HepG2 (cell line): ENCODE measurements at regions not wholly inside any gene's neighbourhood (a gene's known extent, or its start where the extent isn't known, plus 50 kb on each side); places are given as distances from the start of the nearest gene placed in this dataset.

Experiments used
- ATAC-seq: fragments of 200-7000 bp; cut with Tn5 transposase; 3 replicates; pipeline ENCODE4 v1.9.1; 2020; ENCODE audit warnings: mild to moderate bottlenecking, moderate library complexity
- BruUV-seq: library from RNA; stranded (reverse); fragments of 400-500 nt; replicated peaks from 2 replicates; lab custom pipeline; 2021; lab: Mats Ljungman, UMichigan
- CTCF ChIA-PET: fragments of 300-600 bp; formaldehyde crosslinking; extraction: SDS; loops from one replicate; lab custom pipeline; 2021; ENCODE audit warnings: low total read pairs, inconsistent platforms, low intra/inter-chr PET ratio; lab: Yijun Ruan, JAX
- POLR2A ChIA-PET: fragments of 350-600 bp; sonication (Branson Sonifier 250); formaldehyde crosslinking; loops from one replicate; lab custom pipeline; 2020; ENCODE audit warnings: antibody characterized with exemption, inconsistent platforms; lab: Yijun Ruan, JAX
- DNase-seq: peaks from one replicate; pipeline ENCODE4 v3.0.0-alpha.2; 2015; ENCODE audit warnings: low spot score
- FAIRE-seq: peaks from 3 replicates; lab custom pipeline; 2011; peaks lifted over from hg19 to GRCh38; lab: Jason Lieb, UNC
- H2AFZ ChIP-seq: one replicate; pipeline ENCODE4 v1.6.1; 2011; ENCODE audit warnings: low read length, inconsistent platforms
- H3K27ac ChIP-seq: fragments of 300-600 bp; 3 replicates; pipeline ENCODE4 v1.8.0; 2011; ENCODE audit warnings: mixed run types, mild to moderate bottlenecking, mixed read lengths, low read length, inconsistent platforms; ENCODE audit not compliant: insufficient read depth; ENCODE audit errors: extremely low read length
- H3K27me3 ChIP-seq, 2 experiments: fragments of 200-600 bp in 1 of 2; 2 replicates in 1 of 2; 3 replicates in 1 of 2; pipeline versions ENCODE4 v1.6.0 to v1.8.0; 2011; ENCODE audit warnings: low read length in 2 of 2, mild to moderate bottlenecking in 2 of 2, moderate library complexity in 2 of 2, inconsistent platforms in 1 of 2; ENCODE audit not compliant: insufficient read depth in 2 of 2, control insufficient read depth in 1 of 2
- H3K36me3 ChIP-seq, 2 experiments: fragments of 200-600 bp in 1 of 2; replicated peaks in 1 of 2; 2 replicates in 1 of 2; 3 replicates in 1 of 2; pipeline versions ENCODE4 v1.5.1 to v1.8.0; 2011; ENCODE audit warnings: low read length in 2 of 2, inconsistent platforms in 1 of 2; ENCODE audit not compliant: insufficient read depth in 2 of 2, control insufficient read depth in 1 of 2
- H3K4me1 ChIP-seq: 2 replicates; pipeline ENCODE4 v1.5.1; 2012; ENCODE audit warnings: low read length, inconsistent platforms; ENCODE audit not compliant: insufficient read depth
- H3K4me2 ChIP-seq: 2 replicates; pipeline ENCODE4 v1.6.0; 2011; ENCODE audit warnings: low read depth, low read length, inconsistent platforms
- H3K4me3 ChIP-seq, 3 experiments: fragments of 200-600 bp in 1 of 3; sonication (generic), shearing (Covaris generic) in 1 of 3; replicated peaks in 1 of 3; 2 replicates each; pipeline ENCODE4 v1.5.1; 2011 to 2016; ENCODE audit warnings: low read length in 3 of 3, inconsistent platforms in 2 of 3, low read depth in 2 of 3, mild to moderate bottlenecking in 2 of 3, control low read depth in 1 of 3, mixed read lengths in 1 of 3; ENCODE audit not compliant: insufficient read depth in 1 of 3
- H3K79me2 ChIP-seq: one replicate; pipeline ENCODE4 v1.6.1; 2011; ENCODE audit warnings: low read length, inconsistent platforms; ENCODE audit not compliant: insufficient read depth
- H3K9ac ChIP-seq: 2 replicates; pipeline ENCODE4 v1.6.0; 2011; ENCODE audit warnings: mild to moderate bottlenecking, low read depth, low read length, inconsistent platforms; ENCODE audit not compliant: insufficient read depth
- H3K9me3 ChIP-seq: 2 replicates; pipeline ENCODE4 v1.5.1; 2012; ENCODE audit warnings: mild to moderate bottlenecking, low read length
- H4K20me1 ChIP-seq: 2 replicates; pipeline ENCODE4 v1.6.0; 2011; ENCODE audit warnings: inconsistent platforms, mild to moderate bottlenecking, low read length, moderate library complexity; ENCODE audit not compliant: insufficient read depth
- ATM ChIP-seq: fragments of 450-650 bp; IDR thresholded peaks from 2 replicates; pipeline ENCODE4 v1.7.1; 2017; ENCODE audit warnings: mild to moderate bottlenecking, borderline replicate concordance
- KDM1A ChIP-seq: IDR thresholded peaks from 2 replicates; pipeline ENCODE4 v1.6.1; 2016; ENCODE audit warnings: missing compliant biosample characterization
- LCORL ChIP-seq, 2 experiments: fragments of 450-650 bp in 1 of 2; sonication (generic) in 1 of 2; formaldehyde crosslinking in 1 of 2; IDR thresholded peaks; 2 replicates each; pipeline versions ENCODE4 v1.5.0 to v1.6.1; 2017 to 2020; ENCODE audit warnings: antibody characterized with exemption in 1 of 2, missing genetic modification reagents in 1 of 2
- MAFK ChIP-seq, 2 experiments: IDR thresholded peaks in 1 of 2; conservative IDR thresholded peaks in 1 of 2; 2 replicates each; pipeline ENCODE4 v1.6.1; 2011; ENCODE audit warnings: improper control_type of control experiment in 2 of 2, low read length in 2 of 2
- MBNL3 ChIP-seq: fragments of 250-450 bp; sonication (Bioruptor Pico); conservative IDR thresholded peaks from 2 replicates; pipeline ENCODE4 v1.8.0; 2022; ENCODE audit warnings: mild to moderate bottlenecking, inconsistent platforms
- PHF21A ChIP-seq: sonication (generic); formaldehyde crosslinking; IDR thresholded peaks from 2 replicates; pipeline ENCODE4 v1.5.0; 2020; ENCODE audit warnings: mild to moderate bottlenecking, missing genetic modification reagents
- STAT5B ChIP-seq: sonication (generic); formaldehyde crosslinking; IDR thresholded peaks from 2 replicates; pipeline ENCODE4 v1.4.0; 2020; ENCODE audit warnings: missing genetic modification reagents
- TSC22D2 ChIP-seq: sonication (generic); formaldehyde crosslinking; IDR thresholded peaks from 2 replicates; pipeline ENCODE4 v1.5.1; 2020; ENCODE audit warnings: missing genetic modification reagents, mild to moderate bottlenecking, borderline replicate concordance
- ZNF136 ChIP-seq: sonication (generic); formaldehyde crosslinking; IDR thresholded peaks from 2 replicates; pipeline ENCODE4 v1.8.1; 2022; ENCODE audit warnings: low read depth, mild to moderate bottlenecking, moderate library complexity, missing genetic modification reagents
- ZNF253 ChIP-seq: sonication (generic); formaldehyde crosslinking; IDR thresholded peaks from 2 replicates; pipeline ENCODE4 v1.8.0; 2022; ENCODE audit warnings: mild to moderate bottlenecking, missing genetic modification reagents, borderline replicate concordance
- ZNF326 ChIP-seq: sonication (generic); formaldehyde crosslinking; IDR thresholded peaks from 2 replicates; pipeline ENCODE4 v1.4.0; 2020; ENCODE audit warnings: missing genetic modification reagents, borderline replicate concordance
- WGBS: methylation state at CpG from one replicate; pipeline ENCODE4 v1.1.6; 2017; ENCODE audit warnings: low lambda C conversion rate; 5-methylcytosine and 5-hydroxymethylcytosine counted together
- in situ Hi-C: cut with HindIII; loops from 2 replicates; pipeline ENCODE4 v1.10.0; 2017; ENCODE audit warnings: low pct_unique_long_range_greater_than_20kb; ENCODE audit not compliant: extremely low pct_ligation_motif_present
- intact Hi-C: fragments of 100-400 bp; cut with micrococcal nuclease; formaldehyde crosslinking; loops from one replicate; pipeline ENCODE4 v1.10.0; 2022; ENCODE audit not compliant: unreplicated experiment
- TF ChIP-seq, protein P1 (sequence below): sonication (generic); formaldehyde crosslinking; IDR thresholded peaks from 2 replicates; pipeline ENCODE4 v1.5.0; 2020; ENCODE audit warnings: missing genetic modification reagents, mild to moderate bottlenecking, borderline replicate concordance
- TF ChIP-seq, protein P2 (sequence below): IDR thresholded peaks from 2 replicates; pipeline ENCODE4 v1.6.1; 2016
- TF ChIP-seq, protein P3 (sequence below): IDR thresholded peaks from 2 replicates; pipeline ENCODE4 v1.6.1; 2016; ENCODE audit warnings: control low read depth
- TF ChIP-seq, protein P4 (sequence below): sonication (generic); formaldehyde crosslinking; IDR thresholded peaks from 2 replicates; pipeline ENCODE4 v1.4.0; 2020; ENCODE audit warnings: missing genetic modification reagents, mild to moderate bottlenecking, borderline replicate concordance

DNA sequence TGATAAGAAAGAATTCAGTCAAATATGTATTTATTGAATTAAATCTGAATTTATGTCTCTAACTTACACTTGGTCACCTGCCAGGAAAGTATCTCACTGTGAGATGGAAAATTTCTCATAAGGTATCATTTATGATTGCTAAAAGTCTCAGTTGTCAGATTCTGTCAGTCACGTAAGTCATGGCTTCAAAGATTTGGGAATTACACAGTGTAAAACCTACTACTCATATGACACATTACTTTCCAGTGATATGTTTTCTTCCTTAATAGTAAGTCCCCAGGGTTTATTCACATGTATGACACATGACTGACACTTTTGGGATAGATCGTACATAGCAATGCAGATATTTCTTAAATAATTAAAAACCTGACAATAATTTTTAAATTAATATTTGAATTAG lies 792.2 kb downstream of the PLOD2 start:
- Histone ChIP-seq H3K9ac (no peak overlapping the region), H3K4me2 (no peak overlapping the region), H3K27me3 (no peaks in the 10 kb centered on the region), H2AFZ (no peak overlapping the region), H3K9me3 (peaks cover 8% of the 10 kb centered on the region; the same call in 1 of the 2 replicates), H3K4me3 (no peak overlapping the region), H4K20me1 (no peaks in the 10 kb centered on the region), H3K27ac (no peak overlapping the region)
- in situ Hi-C loops: no loop called here
- CTCF ChIA-PET: no interaction called here
- POLR2A ChIA-PET: no interaction called here
- intact Hi-C loops: no loop called here
- ATAC-seq: no peak
- BruUV-seq: no TSS peak
- WGBS: 43% methylated on average over 2 of the region's 2 CpGs
- TF ChIP-seq KDM1A (CRISPR knock-in tag) (no peak), MBNL3 (no peak), TSC22D2 (CRISPR knock-in tag) (no peak), LCORL (IDR thresholded peaks at IDR 0.05) (no peak), LCORL (CRISPR knock-in tag; IDR thresholded peaks at IDR 0.05) (no peak), PHF21A (no peak), ZNF136 (CRISPR knock-in tag) (no peak), ZNF326 (CRISPR knock-in tag) (no peak), MAFK (conservative IDR thresholded peaks at IDR 0.05 in 1 of 2, IDR thresholded peaks at IDR 0.05 in 1 of 2; ENCODE audit: low read length in 2 of 2) (no peak), ZNF253 (CRISPR knock-in tag) (no peak), ATM (no peak), STAT5B (no peak)
- TF ChIP-seq, protein P1, sequence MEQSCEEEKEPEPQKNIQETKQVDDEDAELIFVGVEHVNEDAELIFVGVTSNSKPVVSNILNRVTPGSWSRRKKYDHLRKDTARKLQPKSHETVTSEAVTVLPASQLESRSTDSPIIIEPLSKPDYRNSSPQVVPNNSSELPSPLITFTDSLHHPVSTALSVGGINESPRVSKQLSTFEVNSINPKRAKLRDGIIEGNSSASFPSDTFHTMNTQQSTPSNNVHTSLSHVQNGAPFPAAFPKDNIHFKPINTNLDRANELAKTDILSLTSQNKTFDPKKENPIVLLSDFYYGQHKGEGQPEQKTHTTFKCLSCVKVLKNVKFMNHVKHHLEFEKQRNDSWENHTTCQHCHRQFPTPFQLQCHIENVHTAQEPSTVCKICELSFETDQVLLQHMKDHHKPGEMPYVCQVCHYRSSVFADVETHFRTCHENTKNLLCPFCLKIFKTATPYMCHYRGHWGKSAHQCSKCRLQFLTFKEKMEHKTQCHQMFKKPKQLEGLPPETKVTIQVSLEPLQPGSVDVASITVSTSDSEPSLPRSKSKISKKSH (CRISPR knock-in tag): no peak
- TF ChIP-seq, protein P2, sequence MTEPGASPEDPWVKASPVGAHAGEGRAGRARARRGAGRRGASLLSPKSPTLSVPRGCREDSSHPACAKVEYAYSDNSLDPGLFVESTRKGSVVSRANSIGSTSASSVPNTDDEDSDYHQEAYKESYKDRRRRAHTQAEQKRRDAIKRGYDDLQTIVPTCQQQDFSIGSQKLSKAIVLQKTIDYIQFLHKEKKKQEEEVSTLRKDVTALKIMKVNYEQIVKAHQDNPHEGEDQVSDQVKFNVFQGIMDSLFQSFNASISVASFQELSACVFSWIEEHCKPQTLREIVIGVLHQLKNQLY (CRISPR knock-in tag): no peak
- TF ChIP-seq, protein P3, sequence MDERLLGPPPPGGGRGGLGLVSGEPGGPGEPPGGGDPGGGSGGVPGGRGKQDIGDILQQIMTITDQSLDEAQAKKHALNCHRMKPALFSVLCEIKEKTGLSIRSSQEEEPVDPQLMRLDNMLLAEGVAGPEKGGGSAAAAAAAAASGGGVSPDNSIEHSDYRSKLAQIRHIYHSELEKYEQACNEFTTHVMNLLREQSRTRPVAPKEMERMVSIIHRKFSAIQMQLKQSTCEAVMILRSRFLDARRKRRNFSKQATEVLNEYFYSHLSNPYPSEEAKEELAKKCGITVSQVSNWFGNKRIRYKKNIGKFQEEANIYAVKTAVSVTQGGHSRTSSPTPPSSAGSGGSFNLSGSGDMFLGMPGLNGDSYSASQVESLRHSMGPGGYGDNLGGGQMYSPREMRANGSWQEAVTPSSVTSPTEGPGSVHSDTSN: no peak
- TF ChIP-seq, protein P4, sequence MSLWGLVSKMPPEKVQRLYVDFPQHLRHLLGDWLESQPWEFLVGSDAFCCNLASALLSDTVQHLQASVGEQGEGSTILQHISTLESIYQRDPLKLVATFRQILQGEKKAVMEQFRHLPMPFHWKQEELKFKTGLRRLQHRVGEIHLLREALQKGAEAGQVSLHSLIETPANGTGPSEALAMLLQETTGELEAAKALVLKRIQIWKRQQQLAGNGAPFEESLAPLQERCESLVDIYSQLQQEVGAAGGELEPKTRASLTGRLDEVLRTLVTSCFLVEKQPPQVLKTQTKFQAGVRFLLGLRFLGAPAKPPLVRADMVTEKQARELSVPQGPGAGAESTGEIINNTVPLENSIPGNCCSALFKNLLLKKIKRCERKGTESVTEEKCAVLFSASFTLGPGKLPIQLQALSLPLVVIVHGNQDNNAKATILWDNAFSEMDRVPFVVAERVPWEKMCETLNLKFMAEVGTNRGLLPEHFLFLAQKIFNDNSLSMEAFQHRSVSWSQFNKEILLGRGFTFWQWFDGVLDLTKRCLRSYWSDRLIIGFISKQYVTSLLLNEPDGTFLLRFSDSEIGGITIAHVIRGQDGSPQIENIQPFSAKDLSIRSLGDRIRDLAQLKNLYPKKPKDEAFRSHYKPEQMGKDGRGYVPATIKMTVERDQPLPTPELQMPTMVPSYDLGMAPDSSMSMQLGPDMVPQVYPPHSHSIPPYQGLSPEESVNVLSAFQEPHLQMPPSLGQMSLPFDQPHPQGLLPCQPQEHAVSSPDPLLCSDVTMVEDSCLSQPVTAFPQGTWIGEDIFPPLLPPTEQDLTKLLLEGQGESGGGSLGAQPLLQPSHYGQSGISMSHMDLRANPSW (CRISPR knock-in tag): no peak
- TF ChIP-seq, all 625 proteins: peak for 0
- no peaks in the 10 kb centered on the region for H3K36me3 ChIP-seq
- FAIRE-seq: no peak
- H3K79me2 ChIP-seq: no peaks in the 10 kb centered on the region
- no peaks in the 10 kb centered on the region for H3K4me1 ChIP-seq
- DNase-seq: no peak
